ENCODE measurements at regions not wholly inside any gene's neighbourhood (a gene's known extent, or its start where the extent isn't known, plus 50 kb on each side); places are given as distances from the start of the nearest gene placed in this dataset.

DNA sequence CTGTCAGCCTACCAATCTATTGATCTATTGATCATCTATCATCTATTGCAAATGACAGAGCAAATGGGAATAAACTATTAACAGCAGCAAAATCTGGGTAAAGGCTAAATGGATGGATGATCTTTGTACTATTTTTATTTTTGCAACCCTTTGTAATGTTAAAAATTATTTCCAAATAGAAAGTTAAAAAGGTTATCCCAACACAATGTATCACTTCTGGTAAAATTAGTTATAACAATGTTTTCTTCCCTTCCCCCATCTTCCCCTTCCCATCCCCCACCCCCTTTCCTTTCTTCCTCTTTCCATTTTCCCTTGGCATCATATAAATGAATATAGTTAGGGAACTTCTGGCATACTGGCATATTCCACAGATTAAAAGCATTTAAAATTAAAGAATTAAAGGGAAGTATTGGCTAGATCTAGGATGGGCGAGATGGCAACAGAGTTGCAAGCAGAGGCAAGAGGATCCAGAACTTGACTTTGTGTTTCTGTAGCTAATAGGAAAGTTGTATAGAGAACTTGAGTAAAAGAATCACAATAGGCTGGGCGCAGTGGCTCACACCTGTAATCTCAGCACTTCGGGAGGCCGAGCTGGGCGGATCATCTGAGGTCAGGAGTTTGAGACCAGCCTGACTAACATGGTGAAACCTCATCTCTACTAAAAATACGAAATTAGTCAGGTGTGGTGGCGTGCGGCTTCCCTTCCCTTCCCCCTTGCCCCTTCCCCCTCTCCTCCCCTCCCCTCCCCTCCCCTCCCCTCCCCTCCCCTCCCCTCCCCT is 66.6 kb upstream of the TAF11L2 start:
- Mint-ChIP-seq H3K4me3 (no peak overlapping the region), H3K36me3 (ENCODE audit: low read depth) (no peaks in the 10 kb centered on the region), H3K27me3 (no peaks in the 10 kb centered on the region), H3K27ac (no peak overlapping the region), H3K9me3 (peaks cover 1% of the 10 kb centered on the region), H3K4me1 (ENCODE audit: low read depth) (no peaks in the 10 kb centered on the region)
- DNase-seq (no peak), ATAC-seq (no peak)
- TF ChIP-seq, protein P1, sequence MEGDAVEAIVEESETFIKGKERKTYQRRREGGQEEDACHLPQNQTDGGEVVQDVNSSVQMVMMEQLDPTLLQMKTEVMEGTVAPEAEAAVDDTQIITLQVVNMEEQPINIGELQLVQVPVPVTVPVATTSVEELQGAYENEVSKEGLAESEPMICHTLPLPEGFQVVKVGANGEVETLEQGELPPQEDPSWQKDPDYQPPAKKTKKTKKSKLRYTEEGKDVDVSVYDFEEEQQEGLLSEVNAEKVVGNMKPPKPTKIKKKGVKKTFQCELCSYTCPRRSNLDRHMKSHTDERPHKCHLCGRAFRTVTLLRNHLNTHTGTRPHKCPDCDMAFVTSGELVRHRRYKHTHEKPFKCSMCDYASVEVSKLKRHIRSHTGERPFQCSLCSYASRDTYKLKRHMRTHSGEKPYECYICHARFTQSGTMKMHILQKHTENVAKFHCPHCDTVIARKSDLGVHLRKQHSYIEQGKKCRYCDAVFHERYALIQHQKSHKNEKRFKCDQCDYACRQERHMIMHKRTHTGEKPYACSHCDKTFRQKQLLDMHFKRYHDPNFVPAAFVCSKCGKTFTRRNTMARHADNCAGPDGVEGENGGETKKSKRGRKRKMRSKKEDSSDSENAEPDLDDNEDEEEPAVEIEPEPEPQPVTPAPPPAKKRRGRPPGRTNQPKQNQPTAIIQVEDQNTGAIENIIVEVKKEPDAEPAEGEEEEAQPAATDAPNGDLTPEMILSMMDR (IDR thresholded peaks at IDR 0.05), result no peak
- ChIA-PET POLR2A (no interaction called here), CTCF (no interaction called here)
- intact Hi-C loops (cut with micrococcal nuclease), result no loop called here

DNA sequence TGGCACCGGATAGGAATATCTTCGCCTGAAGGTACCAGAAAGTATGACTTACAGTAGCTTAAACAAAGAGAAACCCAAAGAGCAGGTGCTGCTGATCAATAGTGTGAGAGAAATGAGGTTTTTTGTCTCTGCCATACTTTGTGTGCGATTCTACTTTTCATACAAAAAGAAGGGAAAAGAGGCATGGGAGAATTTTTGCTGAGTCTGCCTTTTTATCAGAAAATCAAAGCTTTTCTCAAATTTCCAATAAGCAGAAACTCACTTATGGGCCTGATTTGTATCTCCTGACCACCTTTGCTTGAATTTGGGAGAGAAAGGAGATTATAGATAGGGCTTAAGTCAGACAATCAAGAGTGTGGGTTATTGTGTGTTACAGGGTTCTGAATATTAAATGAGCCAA is 65.5 kb upstream of the TAF11L2 start:
- peaks cover 1% of the 10 kb centered on the region for H3K9me3 Mint-ChIP-seq
- CTCF ChIA-PET, result interaction anchor here (1.0 kb wide), 1 partner anchor 15 kb away, joined by 3 read pairs; no protein-coding TSS in a partner anchor
- POLR2A ChIA-PET, result no interaction called here
- no peaks in the 10 kb centered on the region for H3K27me3 Mint-ChIP-seq
- DNase-seq, result no peak
- TF ChIP-seq, protein P1 (IDR thresholded peaks at IDR 0.05), result no peak
- no peaks in the 10 kb centered on the region for H3K36me3 Mint-ChIP-seq (ENCODE audit: low read depth)
- no peak for ATAC-seq
- no peak overlapping the region for H3K27ac Mint-ChIP-seq
- no peak overlapping the region for H3K4me3 Mint-ChIP-seq
- H3K4me1 Mint-ChIP-seq (ENCODE audit: low read depth), result no peaks in the 10 kb centered on the region
- intact Hi-C loops (cut with micrococcal nuclease), result no loop called here

DNA sequence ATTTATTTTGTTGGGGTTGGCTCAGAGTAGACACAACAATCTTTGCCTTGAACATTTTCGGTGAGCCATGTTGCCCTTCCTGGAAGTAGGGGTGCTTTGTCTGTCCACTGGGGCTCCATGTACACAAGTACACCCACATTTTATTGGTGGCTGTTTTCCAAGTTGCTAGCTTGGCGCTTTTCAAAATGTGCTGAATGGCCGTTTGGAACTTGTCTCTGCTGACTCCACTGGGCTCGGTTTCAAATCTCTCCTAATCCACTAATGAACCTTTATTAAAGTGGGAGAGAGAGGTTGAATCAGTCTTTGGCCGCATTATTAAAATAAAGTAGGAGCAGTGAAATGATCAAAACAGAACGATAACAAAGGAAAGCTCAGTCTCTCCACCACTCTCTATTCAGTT is 64.6 kb upstream of the TAF11L2 start:
- ChIA-PET POLR2A (no interaction called here), CTCF (interaction anchor here (1.0 kb wide), 1 partner anchor 14 kb away, joined by 3 read pairs; no protein-coding TSS in a partner anchor)
- DNase-seq, result no peak
- Mint-ChIP-seq H3K4me3 (no peak overlapping the region), H3K4me1 (ENCODE audit: low read depth) (no peaks in the 10 kb centered on the region), H3K36me3 (ENCODE audit: low read depth) (no peaks in the 10 kb centered on the region), H3K9me3 (peaks cover 2% of the 10 kb centered on the region), H3K27me3 (no peaks in the 10 kb centered on the region), H3K27ac (no peak overlapping the region)
- TF ChIP-seq, protein P1 (IDR thresholded peaks at IDR 0.05), result no peak
- ATAC-seq, result no peak
- intact Hi-C loops (cut with micrococcal nuclease), result no loop called here

DNA sequence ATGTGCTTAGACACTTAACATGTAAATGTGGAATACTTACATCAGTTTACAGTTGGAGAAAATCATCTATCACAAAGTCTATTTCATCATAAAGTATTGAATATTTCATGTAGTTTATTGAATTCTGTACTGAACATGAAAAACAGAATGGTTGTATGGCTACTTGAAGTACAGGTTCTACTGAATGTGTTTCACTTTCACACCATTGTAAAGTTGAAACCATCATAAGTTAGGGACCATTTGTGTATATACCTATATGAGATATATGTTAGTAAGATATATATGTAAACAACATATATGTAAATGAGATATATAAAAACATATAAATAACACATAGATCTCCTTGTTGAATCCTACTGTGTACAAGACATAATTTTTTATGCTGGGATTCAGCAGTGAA is 63.0 kb upstream of the TAF11L2 start:
- H3K36me3 Mint-ChIP-seq (ENCODE audit: low read depth), result no peaks in the 10 kb centered on the region
- H3K27me3 Mint-ChIP-seq, result no peaks in the 10 kb centered on the region
- ATAC-seq (no peak), DNase-seq (no peak)
- peaks cover 3% of the 10 kb centered on the region for H3K9me3 Mint-ChIP-seq
- intact Hi-C loops (cut with micrococcal nuclease), result no loop called here
- TF ChIP-seq, protein P1 (IDR thresholded peaks at IDR 0.05), result no peak
- CTCF ChIA-PET, result no interaction called here
- no peak overlapping the region for H3K27ac Mint-ChIP-seq
- POLR2A ChIA-PET, result no interaction called here
- H3K4me3 Mint-ChIP-seq, result no peak overlapping the region
- no peaks in the 10 kb centered on the region for H3K4me1 Mint-ChIP-seq (ENCODE audit: low read depth)

DNA sequence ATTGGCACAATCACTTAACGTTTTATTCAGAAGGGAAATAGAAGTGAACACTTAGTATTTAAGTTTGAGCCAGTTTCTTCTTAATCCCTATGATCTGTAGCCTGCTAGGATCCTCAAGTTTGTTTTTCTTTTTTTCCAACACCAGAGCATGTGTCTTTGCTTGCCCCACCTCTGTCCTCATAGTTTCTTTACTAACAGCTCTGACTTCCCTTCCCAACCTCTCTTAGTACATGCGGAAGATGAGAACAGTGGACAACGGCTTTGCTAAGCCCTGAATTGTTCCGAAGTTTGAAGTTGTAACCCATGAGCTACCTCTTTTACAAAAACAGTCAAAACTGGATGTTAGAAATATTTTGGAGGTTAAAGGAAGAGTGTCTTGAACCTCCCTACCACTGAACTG is 61.7 kb upstream of the TAF11L2 start:
- Mint-ChIP-seq H3K4me1 (ENCODE audit: low read depth) (no peaks in the 10 kb centered on the region), H3K36me3 (ENCODE audit: low read depth) (no peaks in the 10 kb centered on the region), H3K27me3 (no peaks in the 10 kb centered on the region), H3K27ac (no peak overlapping the region), H3K9me3 (peaks cover 9% of the 10 kb centered on the region), H3K4me3 (no peak overlapping the region)
- POLR2A ChIA-PET, result no interaction called here
- ATAC-seq, result no peak
- intact Hi-C loops (cut with micrococcal nuclease), result no loop called here
- CTCF ChIA-PET, result no interaction called here
- no peak for DNase-seq
- TF ChIP-seq, protein P1 (IDR thresholded peaks at IDR 0.05), result no peak
